ENCODE measurements at regions not wholly inside any gene's neighbourhood (a gene's known extent, or its start where the extent isn't known, plus 50 kb on each side); places are given as distances from the start of the nearest gene placed in this dataset.

DNA sequence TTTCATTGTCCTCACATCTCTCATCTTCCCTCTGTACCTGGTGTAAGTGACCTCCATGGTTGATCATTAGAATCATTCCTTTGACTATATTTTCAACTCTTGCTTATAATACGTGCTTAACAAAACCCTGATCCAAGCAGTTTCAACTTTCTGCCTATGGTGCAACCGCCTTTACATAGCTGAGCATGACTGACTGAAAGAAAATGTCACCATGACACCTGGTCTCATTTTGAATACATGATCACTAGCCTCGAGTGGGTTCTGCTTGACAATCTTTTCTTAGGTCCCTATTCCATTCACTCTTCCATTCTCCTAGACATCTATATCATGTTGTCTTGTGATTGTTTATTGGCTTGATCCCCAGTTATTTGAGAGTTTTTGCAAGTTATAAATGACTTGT is 78.9 kb upstream of the STAM2 start:
- Histone ChIP-seq H3K4me1 (ENCODE audit: control insufficient read depth, extremely low read depth, insufficient read depth, low read length) (no peaks in the 10 kb centered on the region), H4K20me1 (replicated peaks; ENCODE audit: control insufficient read depth, extremely low read depth, insufficient read depth, low read length) (no peaks in the 10 kb centered on the region), H3K27me3 (ENCODE audit: control insufficient read depth in 2 of 2, insufficient read depth in 2 of 2, low read length in 2 of 2) (peaks cover 37 to 44% of the 10 kb centered on the region in 2 experiments), H3K4me3 (replicated peaks in 1 of 3; ENCODE audit: insufficient read depth in 1 of 3, low read depth in 1 of 3, low read length in 3 of 3) (no peak overlapping the region), H3K79me2 (ENCODE audit: control insufficient read depth, insufficient read depth, low read length) (no peaks in the 10 kb centered on the region), H2AFZ (ENCODE audit: low read depth, low read length) (no peak overlapping the region), H3K9ac (replicated peaks; ENCODE audit: extremely low read depth, insufficient read depth, low read length) (no peak overlapping the region), H3K36me3 (ENCODE audit: control insufficient read depth in 2 of 2, extremely low read depth in 1 of 2, insufficient read depth in 2 of 2, low read length in 2 of 2) (no peaks in the 10 kb centered on the region), H3K27ac (ENCODE audit: insufficient read depth, low read depth, low read length) (no peak overlapping the region), H3K9me1 (replicated peaks; ENCODE audit: control insufficient read depth, extremely low read depth, insufficient read depth, low read length) (peaks cover 2% of the 10 kb centered on the region), H3K9me3 (replicated peaks; ENCODE audit: control insufficient read depth, insufficient read depth, low read length) (no peaks in the 10 kb centered on the region), H3K4me2 (ENCODE audit: insufficient read depth, low read length) (no peak overlapping the region)
- FAIRE-seq (no peak), DNase-seq (ENCODE audit: low read depth, low spot score) (no peak)
- ChIA-PET POLR2A (no interaction called here), CTCF (no interaction called here)
- TF ChIP-seq FOS (IDR thresholded peaks at IDR 0.05; ENCODE audit: borderline replicate concordance, insufficient read depth, low read length), result no peak
- TF ChIP-seq EZH2 (IDR thresholded peaks at IDR 0.05; ENCODE audit: borderline replicate concordance, low read depth, low read length, severe bottlenecking), result no peak
- TF ChIP-seq, protein P1, sequence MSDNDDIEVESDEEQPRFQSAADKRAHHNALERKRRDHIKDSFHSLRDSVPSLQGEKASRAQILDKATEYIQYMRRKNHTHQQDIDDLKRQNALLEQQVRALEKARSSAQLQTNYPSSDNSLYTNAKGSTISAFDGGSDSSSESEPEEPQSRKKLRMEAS (IDR thresholded peaks at IDR 0.05; ENCODE audit: insufficient read depth, insufficient read length), result no peak
- TF ChIP-seq MYC (IDR thresholded peaks at IDR 0.05; ENCODE audit: low read depth, low read length), result no peak
- TF ChIP-seq, protein P2, sequence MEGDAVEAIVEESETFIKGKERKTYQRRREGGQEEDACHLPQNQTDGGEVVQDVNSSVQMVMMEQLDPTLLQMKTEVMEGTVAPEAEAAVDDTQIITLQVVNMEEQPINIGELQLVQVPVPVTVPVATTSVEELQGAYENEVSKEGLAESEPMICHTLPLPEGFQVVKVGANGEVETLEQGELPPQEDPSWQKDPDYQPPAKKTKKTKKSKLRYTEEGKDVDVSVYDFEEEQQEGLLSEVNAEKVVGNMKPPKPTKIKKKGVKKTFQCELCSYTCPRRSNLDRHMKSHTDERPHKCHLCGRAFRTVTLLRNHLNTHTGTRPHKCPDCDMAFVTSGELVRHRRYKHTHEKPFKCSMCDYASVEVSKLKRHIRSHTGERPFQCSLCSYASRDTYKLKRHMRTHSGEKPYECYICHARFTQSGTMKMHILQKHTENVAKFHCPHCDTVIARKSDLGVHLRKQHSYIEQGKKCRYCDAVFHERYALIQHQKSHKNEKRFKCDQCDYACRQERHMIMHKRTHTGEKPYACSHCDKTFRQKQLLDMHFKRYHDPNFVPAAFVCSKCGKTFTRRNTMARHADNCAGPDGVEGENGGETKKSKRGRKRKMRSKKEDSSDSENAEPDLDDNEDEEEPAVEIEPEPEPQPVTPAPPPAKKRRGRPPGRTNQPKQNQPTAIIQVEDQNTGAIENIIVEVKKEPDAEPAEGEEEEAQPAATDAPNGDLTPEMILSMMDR (IDR thresholded peaks at IDR 0.05; ENCODE audit: extremely low read depth in 1 of 2, insufficient read depth in 1 of 2, low read depth in 1 of 2, low read length in 2 of 2), result no peak
- TF ChIP-seq JUN (IDR thresholded peaks at IDR 0.05; ENCODE audit: borderline replicate concordance, insufficient read depth, insufficient read length, low read depth), result no peak
- TF ChIP-seq POLR2AphosphoS5 (IDR thresholded peaks at IDR 0.05; ENCODE audit: insufficient read depth, low read depth, low read length), result no peak
- no peak for TF ChIP-seq GATA2 (IDR thresholded peaks at IDR 0.05; ENCODE audit: insufficient read depth, insufficient read length, low read depth, low read length)
- TF ChIP-seq POLR2A (IDR thresholded peaks at IDR 0.05; ENCODE audit: low read depth, low read length), result no peak
- intact Hi-C loops (cut with micrococcal nuclease) (no loop called here), dilution Hi-C loops (cut with MboI; ENCODE audit: extremely low pct_ligation_motif_present, low sequenced_read_pairs) (no loop called here)
- BruUV-seq (replicated peaks), result no TSS peak
